GM18907 (cell line): ENCODE measurements at regions not wholly inside any gene's neighbourhood (a gene's known extent, or its start where the extent isn't known, plus 50 kb on each side); places are given as distances from the start of the nearest gene placed in this dataset.
"Not testable (repeated sequence)": the region's sequence is repeated elsewhere in the genome, so short reads cannot be mapped to it uniquely, and the experiment has no call there.

Source experiments
- ATAC-seq: cut with Tn5 transposase; IDR thresholded peaks from one replicate; pipeline ENCODE4 v1.9.1; 2021; ENCODE audit warnings: mild to moderate bottlenecking, moderate library complexity; ENCODE audit not compliant: unreplicated experiment

- no peak for ATAC-seq
These were observed 145.8 kb upstream of the RASGEF1B start for GRCh38 chr4:81617545-81617944.

GRCh38 chr4:81611221-81611620 is 139.5 kb upstream of the RASGEF1B start:
- ATAC-seq: no peak

GRCh38 chr4:81609844-81610243 is 138.1 kb upstream of the RASGEF1B start:
- ATAC-seq: peak; percentile 63

- ATAC-seq: no peak
These were observed 136.2 kb upstream of the RASGEF1B start for GRCh38 chr4:81607950-81608349.

GRCh38 chr4:81606801-81607501 is 135.2 kb upstream of the RASGEF1B start:
- ATAC-seq: no peak

- ATAC-seq: no peak
These were observed 134.5 kb upstream of the RASGEF1B start for GRCh38 chr4:81606166-81606565.

- no peak for ATAC-seq
These were observed 133.6 kb upstream of the RASGEF1B start for GRCh38 chr4:81605271-81605670.

GRCh38 chr4:81604683-81605218 is 133.0 kb upstream of the RASGEF1B start:
- no peak for ATAC-seq

GRCh38 chr4:81602854-81603253 is 131.1 kb upstream of the RASGEF1B start:
- ATAC-seq: no peak

GRCh38 chr4:81601358-81601694 is 129.6 kb upstream of the RASGEF1B start:
- ATAC-seq: no peak

GRCh38 chr4:81600520-81601357 is 129.0 kb upstream of the RASGEF1B start:
- no peak for ATAC-seq

- ATAC-seq: no peak
These were observed 128.2 kb upstream of the RASGEF1B start for GRCh38 chr4:81599742-81600380.

GRCh38 chr4:81595798-81596610 is 124.3 kb upstream of the RASGEF1B start:
- ATAC-seq: no peak

- ATAC-seq: no peak
These were observed 123.6 kb upstream of the RASGEF1B start for GRCh38 chr4:81595287-81595686.

GRCh38 chr4:81594490-81595159 is 122.9 kb upstream of the RASGEF1B start:
- no peak for ATAC-seq

GRCh38 chr4:81592701-81593100 is 121.0 kb upstream of the RASGEF1B start:
- no peak for ATAC-seq

- no peak for ATAC-seq
These were observed 118.9 kb upstream of the RASGEF1B start for GRCh38 chr4:81590596-81590995.

- ATAC-seq: no peak
These were observed 117.6 kb upstream of the RASGEF1B start for GRCh38 chr4:81589262-81589661.

GRCh38 chr4:81586706-81587105 is 115.0 kb upstream of the RASGEF1B start:
- no peak for ATAC-seq

- ATAC-seq: not testable (repeated sequence)
These were observed 109.3 kb upstream of the RASGEF1B start for GRCh38 chr4:81580994-81581374.
